Amygdala (tissue), 56 donors: ENCODE measurements at regions not wholly inside any gene's neighbourhood (a gene's known extent, or its start where the extent isn't known, plus 50 kb on each side); places are given as distances from the start of the nearest gene placed in this dataset.
"Not testable (repeated sequence)": the region's sequence is repeated elsewhere in the genome, so short reads cannot be mapped to it uniquely, and the experiment has no call there.

Experiments
- DNase-seq, 56 donors: peaks; one replicate each; lab custom pipeline; 2025; lab: John Stamatoyannopoulos, UW

DNA sequence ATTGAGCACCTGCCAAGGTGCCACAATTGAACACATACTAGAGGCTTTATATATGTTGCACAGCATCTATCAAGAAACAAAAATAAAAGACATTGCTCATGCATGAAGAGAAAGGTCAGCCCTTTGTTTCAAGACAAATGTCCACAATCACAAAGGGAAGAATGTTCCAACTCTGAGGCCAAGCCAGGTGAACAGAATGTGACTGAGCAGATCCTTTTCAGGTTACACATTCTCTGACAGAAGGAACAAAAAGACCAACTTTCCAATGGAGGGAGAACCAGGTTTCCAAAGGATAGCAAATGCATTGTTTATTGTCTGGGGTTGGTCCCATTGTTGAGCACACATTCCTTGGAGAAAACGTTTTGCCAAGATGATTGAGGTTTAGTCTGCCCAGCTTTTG lies 50.2 kb upstream of the FAM174B start:
- no peak for DNase-seq

DNA sequence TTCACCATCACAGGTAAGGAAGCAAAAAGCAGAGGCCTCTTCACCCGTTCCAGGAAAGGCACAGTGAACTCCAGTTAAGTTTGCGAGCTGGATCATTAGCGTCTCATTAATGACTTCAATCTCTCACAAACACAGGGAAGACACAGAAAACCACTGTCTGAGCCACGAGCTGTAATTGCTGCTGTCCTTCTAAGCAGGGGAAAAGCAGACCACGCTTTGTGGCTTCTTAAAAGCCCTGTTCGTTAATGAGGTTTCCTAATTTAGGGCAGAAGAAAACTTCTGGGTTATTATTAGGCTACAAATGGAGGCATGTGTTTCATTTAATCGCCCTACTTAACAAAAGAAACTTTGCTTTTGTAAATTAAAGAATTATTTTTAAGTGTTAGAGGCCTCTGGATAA lies 50.6 kb upstream of the FAM174B start:
- DNase-seq = no peak

DNA sequence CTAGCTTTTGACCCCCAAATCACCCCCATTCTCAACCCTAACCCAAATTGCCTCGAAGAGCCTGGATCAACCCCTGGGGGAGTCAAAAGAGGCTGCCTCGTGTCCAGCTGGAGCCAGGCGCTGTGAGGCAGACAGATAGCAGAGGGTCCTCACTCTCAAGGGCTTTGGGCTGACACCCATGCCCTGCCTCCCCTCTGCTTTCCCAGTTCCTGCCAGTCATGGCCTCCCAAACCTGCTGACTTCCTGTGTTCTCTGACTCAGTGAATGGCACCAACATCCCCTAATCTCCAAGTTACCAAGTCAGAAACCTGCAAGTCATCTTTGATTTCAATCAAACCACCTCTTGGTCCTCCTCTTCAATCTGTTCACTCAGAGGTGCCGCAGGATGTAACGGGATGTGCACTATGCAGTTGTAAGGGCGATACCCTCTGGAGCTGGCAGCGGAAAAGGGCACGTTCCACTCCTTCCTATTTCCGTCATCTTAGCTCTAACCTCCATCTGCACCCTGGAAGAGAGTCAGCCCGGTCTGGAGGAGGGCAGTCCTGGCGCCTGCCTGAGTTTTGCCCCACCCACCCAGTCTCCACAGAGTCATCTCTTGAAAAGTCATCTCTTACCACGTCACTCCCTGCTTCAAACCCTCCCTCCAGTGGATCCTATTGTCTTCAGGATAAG lies 52.4 kb upstream of the FAM174B start:
- no peak for DNase-seq

DNA sequence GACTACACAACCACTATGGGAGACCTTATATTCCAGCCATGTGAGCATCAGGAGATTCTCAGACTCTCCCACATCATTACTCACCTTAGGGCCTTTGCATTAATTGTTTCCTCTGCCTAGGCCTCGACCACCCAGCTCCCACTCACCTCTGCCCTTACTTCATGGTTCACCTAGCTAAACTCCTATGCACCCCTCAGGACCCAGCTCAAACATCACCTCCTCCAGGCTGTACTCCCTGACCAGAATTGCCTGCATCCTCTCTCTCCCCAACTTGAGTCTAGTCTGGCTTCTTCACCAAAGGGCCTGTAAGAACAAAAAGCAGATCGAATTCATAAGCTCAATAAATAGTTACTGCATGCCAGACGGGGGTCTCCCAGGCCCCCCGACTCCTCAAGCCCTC lies 53.1 kb upstream of the FAM174B start:
- DNase-seq = no peak

DNA sequence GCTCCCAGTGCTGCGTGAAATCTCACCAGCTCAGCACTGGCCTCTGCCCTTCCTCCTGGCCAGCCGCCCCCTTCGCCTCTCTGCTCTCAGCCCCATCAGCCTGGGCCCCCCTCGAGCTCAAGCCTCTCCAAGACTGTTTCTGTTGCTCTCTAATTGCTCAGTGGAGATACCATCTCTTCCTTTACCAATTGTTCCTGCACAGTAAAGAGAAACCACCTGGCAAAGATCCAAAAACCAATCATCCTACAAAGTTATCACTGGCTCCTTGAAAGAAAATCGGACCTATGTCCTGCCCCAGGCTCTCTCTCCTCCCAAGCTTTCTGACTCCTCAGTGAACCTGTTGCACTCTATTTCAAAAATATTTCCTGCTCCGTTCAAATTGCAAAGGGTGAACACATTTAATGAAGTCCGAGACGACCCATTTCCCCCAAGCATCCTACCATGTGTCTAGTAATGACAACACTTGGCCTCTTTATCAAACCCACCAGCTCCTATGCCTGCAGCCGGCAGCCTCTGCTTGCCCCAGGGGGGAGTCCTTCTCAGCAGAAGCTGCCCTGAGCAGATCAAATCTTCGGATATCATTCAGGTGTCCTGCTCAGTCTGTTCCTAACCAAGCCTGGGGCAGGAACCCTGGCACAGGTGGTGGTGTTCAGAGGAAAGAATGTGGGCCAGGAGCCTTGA lies 53.7 kb upstream of the FAM174B start:
- no peak for DNase-seq

DNA sequence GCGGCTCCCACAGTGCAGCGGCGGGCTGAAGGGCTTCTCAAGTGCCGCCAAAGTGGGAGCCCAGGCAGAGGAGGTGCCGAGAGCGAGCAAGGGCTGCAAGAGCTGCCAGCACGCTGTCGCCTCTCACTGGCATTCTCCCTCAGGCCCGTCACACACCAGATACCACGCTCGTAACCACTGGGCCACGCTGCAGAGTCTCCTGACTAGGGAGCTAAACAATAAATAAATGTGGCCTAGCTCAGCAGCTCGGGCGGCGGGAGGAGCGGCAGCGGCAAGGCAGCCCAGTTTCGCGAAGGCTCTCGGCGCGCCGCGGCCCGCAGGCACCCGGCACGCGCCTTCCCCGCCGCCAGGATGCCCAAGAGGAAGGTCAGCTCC lies 55.9 kb upstream of the FAM174B start:
- no peak for DNase-seq

DNA sequence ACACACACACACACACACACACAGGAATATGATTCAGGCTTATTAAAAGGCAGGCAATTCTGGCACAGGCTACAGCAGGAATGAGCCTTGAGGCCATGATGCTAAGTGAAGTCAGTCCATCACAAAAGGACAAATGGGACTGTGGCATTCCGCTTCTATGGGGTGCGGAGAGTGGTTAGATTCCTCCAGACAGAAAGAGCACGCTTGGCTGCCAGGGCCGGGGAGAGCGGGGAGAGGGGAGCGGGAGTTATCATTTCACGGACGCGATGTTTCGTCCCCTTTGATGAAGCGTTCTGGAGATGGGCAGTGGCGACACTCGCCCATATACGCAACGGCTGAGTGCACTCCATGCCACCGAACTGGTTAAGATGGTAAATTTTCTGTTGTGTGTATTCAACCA lies 58.5 kb upstream of the FAM174B start:
- DNase-seq = peak in 11 of 56 donors; percentile 9 to 48 (median 32)

DNA sequence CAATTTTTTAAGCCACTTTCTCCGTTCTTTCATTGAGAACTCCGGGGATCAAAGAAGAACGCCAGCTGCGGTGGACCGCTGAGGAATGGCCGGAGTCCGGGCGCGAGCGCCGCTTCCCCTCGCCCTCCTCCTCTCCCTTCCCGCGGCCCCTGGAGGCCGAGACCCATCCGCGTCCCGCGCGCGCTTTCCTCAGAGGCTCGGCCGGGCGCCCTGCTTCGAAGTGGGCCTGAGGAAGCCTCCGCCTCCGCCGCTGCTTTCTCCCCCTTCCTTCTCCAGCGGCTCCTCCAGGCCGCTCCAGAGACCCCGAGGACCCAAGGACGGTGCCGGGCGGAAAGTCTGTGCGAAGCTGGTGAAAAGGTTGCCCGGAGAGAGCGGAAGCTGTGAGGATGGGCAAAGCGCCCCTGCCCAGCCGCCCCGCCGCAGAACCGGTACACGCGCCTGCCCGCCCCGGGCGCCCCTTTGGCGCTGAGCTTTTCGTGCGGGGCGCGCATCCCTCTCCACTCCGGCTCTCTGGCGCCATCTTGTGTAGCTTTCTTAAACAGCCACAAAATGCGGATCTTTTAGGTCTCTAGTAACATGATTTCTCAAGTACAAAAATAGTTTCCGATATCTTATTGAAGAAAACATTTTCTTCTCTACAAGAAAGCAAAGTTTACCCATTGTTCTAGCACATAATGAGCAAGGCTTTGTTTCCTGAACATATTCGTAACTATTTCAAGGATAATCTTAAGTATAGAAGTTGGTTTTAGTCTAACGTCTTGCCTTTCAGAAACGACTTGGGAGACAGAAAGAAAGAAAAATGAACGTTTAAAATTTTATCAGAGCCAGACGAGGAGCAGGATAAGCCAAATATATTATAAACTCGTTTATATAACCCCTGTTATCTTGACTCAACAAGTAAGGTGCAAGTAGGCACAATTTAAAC lies 59.2 kb upstream of the FAM174B start:
- DNase-seq = peak in 53 of 56 donors; percentile 14 to 86 (median 63)

DNA sequence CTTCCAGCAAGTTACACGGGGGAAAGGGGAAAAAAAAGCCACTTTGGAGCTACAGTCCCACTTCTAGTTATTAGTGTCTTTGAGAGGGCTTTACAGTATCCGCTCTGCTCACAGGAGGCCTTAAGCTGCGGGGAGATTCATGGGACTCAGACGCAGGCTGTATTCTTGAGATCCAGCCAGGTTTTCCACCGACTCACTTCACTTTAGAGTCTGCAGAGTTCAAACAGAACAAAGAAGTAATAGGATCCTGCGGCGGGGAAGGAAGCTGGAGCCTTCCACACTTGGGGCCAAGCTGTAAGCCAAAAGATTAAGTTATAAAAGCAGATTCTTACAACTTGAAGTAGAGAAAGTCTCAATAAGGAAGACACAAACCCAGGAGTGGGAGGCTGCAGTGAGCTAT lies 60.2 kb upstream of the FAM174B start:
- DNase-seq = no peak

DNA sequence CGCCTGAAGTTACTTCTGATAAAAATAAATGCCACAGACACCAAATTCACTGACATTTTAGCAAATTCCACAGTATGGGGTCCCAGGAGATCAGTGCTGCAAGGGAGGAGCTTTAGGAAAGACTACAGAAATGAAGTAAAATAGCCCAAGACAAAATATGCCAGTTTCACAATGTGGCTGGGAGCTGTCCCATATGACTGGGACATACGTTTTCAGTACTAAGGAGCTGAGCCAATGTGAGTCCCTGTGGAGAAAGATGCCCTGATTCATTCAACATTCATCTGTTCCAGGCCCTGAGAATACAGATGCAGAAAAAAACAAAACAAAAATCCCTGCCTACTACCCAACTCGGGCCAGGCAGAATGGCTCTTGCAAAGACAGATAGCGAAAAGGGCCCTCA lies 63.4 kb upstream of the FAM174B start:
- DNase-seq = no peak

DNA sequence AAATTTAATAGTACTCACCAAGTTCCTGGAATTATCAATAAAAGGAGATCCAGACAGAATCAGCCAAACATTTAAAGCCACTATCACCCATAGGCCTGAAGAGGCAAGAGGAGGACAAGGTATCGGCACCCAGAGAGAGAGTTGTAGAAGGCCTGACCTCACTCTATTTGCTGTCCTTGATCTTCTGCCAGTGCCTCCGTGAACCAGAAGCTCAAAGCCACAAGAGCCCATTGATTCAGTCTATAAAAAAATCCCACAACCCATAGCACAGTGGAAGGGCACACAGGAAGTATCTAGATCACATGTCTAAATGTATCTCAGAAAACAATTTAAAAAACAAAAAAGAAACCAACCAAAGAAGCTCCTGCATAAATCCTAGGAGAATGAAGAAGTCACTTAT lies 68.6 kb upstream of the FAM174B start:
- no peak for DNase-seq

DNA sequence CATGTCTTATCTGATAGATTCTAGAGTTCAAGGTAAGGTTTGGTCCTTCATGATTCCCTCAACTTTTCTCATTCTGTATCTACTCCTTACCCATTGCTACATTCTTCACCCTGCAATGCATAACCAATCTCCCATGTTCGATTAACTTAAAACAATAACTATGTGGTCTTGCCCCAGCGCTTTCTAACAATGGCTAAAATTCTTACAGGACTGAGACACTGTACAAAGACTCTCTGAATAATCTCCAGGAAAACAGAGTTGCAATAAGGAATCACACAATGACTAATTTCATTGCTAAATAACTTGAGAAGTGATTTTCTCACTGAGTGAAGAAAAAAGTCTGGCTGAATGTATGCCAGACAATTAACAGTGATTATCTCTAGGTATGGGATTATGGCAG lies 69.6 kb upstream of the FAM174B start:
- no peak for DNase-seq

DNA sequence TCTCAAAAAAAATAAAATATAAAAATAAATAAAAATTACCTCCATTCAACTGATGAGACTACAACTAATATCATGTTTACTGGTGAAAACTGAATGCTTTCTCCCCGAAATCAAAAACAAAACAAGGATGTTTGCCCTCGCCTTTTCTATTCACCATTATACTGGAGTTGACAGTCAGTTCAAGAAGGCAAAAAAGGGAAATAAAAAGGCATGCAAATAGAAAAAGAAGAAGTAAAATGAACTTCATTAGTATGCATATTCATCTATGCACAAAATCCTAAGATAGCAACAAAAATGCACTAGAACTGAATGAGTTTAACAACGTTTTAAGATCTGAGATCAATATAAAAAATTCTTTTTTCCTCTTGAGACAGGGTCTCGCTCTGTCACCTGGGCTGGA lies 72.7 kb upstream of the FAM174B start:
- no peak for DNase-seq

DNA sequence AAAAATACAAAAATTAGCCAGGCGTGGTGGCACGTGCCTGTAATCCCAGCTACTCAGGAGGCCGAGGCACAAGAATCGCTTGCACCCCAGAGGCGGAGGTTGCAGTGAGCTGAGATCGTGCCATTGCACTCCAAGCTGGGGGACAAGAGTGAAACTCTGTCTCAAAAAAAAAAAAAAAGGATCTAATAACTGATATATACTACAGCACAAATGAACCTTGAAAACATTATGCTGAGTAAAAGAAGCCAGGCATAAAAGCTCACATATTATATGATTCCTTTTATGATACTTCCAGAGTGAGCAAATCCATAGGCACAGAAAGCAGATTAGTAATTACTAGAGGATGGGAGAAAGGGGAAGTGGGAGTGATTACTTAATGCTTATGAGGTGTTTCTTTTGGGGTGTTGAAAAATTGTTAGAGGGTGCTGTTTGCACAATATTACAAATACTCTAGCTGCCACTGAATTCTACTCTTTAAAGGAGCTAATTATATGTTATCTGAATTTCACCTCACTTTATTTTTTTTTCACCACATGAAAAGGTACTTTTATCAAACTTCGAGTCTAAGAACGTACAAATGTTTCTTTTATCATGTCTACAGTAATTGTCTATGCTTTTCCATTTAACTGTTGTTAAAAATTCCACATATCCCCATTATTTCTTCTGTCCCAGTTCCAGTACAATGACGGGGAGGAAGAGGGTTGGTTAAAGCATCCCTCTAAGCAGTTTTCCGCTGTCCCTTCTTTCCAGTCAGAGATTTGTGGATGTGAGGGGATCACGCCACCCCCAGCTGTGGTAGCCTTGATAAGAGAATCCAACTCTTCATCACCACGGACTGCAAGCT lies 77.7 kb upstream of the FAM174B start:
- DNase-seq = no peak

DNA sequence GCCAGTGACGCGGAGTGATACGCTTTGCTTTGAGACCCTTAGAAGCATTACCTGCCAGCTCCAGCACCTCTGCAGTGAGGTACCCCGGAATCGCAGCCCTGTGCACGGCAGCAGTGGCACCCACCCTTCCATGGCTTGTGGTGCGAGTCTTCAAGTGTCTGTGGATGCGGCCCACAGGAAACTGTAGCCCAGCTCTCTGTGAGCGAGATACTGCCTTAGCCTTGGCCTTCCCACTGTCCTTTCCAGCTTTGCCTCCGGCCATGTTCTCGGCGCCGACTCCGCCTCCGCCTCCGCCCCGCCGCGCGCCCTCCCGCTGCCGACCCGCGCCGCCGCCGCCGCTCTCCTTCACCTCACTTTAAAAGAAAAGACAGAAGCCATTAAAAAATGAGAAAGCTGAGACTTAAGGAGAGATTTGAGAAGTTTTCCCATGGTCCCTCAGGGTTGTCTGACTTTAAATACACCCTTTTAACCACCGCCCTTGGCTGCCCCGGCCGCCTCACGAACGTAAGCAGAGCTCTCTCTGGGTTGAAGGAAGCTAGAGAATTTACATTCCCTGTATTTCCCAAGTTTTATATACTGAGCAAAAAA lies 78.5 kb upstream of the FAM174B start:
- peak in 32 of 56 donors; percentile 3 to 73 (median 30) for DNase-seq

DNA sequence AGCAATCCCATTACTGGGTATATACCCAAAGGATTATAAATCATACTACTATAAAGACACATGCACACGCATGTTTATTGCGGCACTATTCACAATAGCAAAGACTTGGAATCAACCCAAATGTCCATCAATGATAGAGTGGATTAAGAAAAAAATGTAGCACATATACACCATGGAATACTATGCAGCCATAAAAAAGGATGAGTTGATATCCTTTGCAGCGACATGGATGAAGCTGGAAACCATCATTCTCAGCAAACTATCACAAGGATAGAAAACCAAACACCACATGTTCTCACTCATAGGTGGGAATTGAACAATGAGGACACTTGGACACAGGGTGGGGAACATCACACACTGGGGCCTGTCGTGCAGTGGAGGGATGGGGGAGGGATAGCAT lies 83.7 kb upstream of the FAM174B start:
- not testable (repeated sequence) for DNase-seq

DNA sequence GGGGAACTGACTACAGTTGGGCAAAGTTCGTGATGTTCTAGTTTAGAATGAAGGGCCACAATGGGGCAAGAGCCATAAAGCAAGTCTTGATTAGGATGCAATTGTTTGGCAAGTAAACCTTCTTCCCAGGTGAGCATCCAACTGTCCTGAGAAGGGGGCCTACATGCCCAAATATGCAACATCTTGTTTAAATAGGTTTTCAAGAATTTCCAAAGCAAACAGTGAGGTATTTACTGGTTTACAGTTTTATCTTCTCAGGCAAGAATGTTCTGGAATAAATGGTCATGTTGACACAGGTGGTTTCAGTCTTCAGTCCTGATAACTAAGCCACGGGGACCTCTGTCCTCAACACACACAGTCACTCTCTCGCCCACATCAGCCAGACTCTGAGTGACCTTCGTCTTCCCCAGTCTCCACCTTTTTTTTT lies 90.3 kb upstream of the FAM174B start:
- no peak for DNase-seq

DNA sequence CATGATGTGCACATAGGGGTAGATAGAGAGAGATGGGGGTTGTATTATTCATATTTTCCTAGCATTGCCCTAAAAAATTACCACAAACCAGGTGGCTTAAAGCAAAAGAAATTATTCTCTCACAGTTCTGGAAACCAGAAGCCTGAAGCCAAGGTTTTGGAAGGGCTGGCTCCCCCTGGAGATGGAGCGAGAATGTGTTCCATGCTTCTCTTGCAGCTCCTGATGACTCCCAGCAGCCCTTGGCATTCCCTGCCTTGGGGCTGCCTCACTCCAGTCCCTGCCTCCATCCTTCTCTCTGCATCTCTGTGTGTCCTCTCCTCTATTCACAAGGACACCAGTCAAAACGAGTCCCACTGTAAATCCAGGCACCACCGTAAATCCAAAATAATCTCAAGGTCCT lies 91.5 kb upstream of the FAM174B start:
- DNase-seq = no peak

DNA sequence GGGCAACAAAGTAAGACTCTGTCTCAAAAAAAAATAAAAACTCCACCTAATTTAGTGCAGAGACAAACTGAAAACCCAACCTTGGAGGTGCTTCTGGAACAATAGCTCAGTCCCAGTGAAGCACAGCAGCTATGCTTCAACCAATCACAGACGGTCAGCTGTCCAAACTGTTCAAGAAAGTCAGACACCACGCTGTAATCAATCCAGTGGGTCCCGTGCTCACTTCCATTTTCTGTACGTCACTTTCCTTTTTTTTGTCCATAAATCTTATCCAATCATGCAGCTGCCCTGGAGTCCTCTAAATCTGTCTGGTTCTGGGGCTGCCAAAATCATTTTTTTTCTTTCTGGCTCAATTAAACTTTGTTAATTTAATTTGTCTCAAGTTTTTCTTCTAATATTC lies 93.6 kb upstream of the FAM174B start:
- DNase-seq = no peak

DNA sequence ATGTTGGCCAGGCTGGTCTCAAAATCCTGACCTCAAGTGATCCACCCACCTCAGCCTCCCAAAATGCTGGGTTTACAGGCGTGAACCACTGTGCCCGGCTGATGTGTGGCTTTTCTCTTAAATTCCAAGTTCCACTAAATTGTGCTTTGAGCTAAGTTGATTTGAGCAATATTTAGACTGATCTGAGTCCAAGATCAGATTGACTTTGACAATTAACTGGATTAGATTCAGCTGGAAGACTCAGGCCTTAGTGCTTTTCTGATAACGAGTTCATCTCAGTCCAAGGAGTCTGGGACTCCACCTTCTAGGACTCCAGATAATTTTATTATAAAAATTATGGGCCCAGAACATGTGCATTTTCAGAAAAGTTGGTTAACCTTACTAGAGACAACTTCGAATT lies 94.4 kb upstream of the FAM174B start:
- no peak for DNase-seq
